ENCODE measurements at regions not wholly inside any gene's neighbourhood (a gene's known extent, or its start where the extent isn't known, plus 50 kb on each side); places are given as distances from the start of the nearest gene placed in this dataset.

DNA sequence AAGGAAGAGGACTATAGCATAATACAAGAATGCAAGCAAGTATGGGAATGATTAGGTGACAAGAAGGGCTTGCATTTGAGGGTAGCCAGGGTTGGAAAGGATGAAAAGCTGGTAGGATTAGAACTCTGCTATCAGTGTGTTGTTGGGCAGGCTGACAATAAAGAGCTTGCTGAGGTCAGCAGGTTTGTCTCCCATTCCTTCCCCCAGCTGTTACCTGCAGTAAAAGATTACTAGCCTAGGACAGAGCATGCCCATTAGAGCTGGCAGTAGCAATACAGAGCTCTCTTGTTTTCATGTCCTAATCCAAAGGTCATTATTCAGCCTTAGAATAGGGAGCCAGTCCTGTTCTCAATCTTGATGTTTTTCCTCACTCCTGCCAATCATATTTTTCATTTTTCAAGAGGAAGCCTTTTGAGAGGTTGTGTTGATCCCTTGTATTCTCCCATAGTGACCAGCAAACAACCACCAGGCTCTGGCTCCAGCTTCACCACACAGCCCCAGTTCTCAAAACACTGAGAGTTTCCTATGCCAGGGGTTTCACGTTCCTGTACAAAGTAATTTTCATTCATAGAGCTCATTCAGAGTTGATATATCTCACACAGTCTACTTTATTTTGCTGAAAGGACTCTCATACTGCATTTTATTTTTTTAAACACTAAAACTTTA lies 71.7 kb downstream of the OR2K2 start:
- no peak overlapping the region for H4K91ac ChIP-seq (ENCODE audit: low read length)
- no peak overlapping the region for H3K18ac ChIP-seq (ENCODE audit: low read depth in 1 of 2, low read length in 2 of 2)
- no peak overlapping the region for H2AFZ ChIP-seq (ENCODE audit: low read depth, low read length)
- no peak overlapping the region for H2BK15ac ChIP-seq (ENCODE audit: low read depth, poor library complexity, severe bottlenecking)
- no peak overlapping the region for H2AK5ac ChIP-seq (ENCODE audit: low read length, severe bottlenecking)
- DNase-seq = no peak
- H3K4me2 ChIP-seq (ENCODE audit: low read length, poor library complexity, severe bottlenecking) = no peak overlapping the region
- H2BK5ac ChIP-seq (ENCODE audit: low read depth, low read length, poor library complexity, severe bottlenecking) = no peak overlapping the region
- WGBS = 71% methylated on average over 1 of the region's 1 CpG
- no peak overlapping the region for H2BK120ac ChIP-seq (ENCODE audit: low read depth, low read length)
- no peak overlapping the region for H3K14ac ChIP-seq (ENCODE audit: low read length in 2 of 2)
- H3K79me1 ChIP-seq (replicated peaks; ENCODE audit: low read length, poor library complexity, severe bottlenecking) = no peaks in the 10 kb centered on the region
- no peak overlapping the region for H3K4me3 ChIP-seq (ENCODE audit: insufficient read depth in 1 of 2, low read depth in 1 of 2, low read length in 2 of 2)
- no peaks in the 10 kb centered on the region for H3K9me3 ChIP-seq (ENCODE audit: control insufficient read depth, low read length)
- H3K27ac ChIP-seq (ENCODE audit: low read length, poor library complexity, severe bottlenecking) = no peak overlapping the region
- no peak overlapping the region for H3K23ac ChIP-seq (ENCODE audit: low read length in 2 of 2)
- H3K4me1 ChIP-seq (ENCODE audit: control insufficient read depth, insufficient read depth, low read depth, low read length) = no peaks in the 10 kb centered on the region
- H3K4ac ChIP-seq (ENCODE audit: low read depth in 1 of 2, low read length in 2 of 2) = no peak overlapping the region
- no peak overlapping the region for H3K9ac ChIP-seq (ENCODE audit: low read length)
- no peaks in the 10 kb centered on the region for H3K27me3 ChIP-seq (ENCODE audit: control insufficient read depth in 1 of 2, insufficient read depth in 1 of 2, low read length in 2 of 2)
- no peaks in the 10 kb centered on the region for H3K36me3 ChIP-seq (ENCODE audit: control insufficient read depth in 1 of 2, insufficient read depth in 2 of 2, low read depth in 1 of 2, low read length in 2 of 2)
- H2BK12ac ChIP-seq (ENCODE audit: low read length in 2 of 2) = no peak overlapping the region
- H4K8ac ChIP-seq (ENCODE audit: low read length) = no peak overlapping the region

DNA sequence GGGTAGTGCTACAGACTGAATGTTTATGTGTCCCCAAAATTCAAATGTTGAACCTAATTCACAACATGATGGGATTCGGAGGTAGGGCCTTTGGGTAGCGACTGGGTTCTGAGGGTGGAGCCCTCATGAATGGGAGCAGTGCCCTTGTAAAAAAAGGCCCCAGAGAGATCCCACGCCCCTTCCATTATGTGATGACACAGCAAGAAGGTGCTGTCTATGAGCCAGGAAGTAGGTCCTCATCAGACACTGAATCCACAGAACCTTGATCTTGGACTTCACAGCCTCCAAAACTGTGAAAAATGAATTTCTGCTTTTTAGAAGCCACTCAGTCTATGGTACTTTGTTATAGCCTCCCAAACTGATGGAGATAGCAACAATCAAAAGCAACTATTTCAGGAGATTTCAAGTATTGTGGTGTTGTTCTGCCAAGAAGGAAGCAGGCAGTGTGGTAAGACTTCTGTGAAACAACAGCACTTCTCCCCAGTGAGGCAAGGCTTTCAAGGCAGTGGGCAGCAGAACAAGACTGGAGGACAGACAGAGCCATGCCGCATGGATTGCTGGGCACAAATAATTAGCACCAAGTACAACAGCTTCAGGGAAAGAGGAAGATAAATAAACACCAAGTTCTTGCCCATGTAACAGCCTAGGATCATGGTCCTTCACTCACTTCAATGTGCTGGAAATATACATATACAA lies 76.1 kb downstream of the OR2K2 start:
- DNase-seq = no peak
- H2BK12ac ChIP-seq (ENCODE audit: low read length in 2 of 2) = no peak overlapping the region
- H2AFZ ChIP-seq (ENCODE audit: low read depth, low read length) = no peak overlapping the region
- H2BK5ac ChIP-seq (ENCODE audit: low read depth, low read length, poor library complexity, severe bottlenecking) = no peak overlapping the region
- no peak overlapping the region for H3K4ac ChIP-seq (ENCODE audit: low read depth in 1 of 2, low read length in 2 of 2)
- no peak overlapping the region for H3K23ac ChIP-seq (ENCODE audit: low read length in 2 of 2)
- no peak overlapping the region for H2BK120ac ChIP-seq (ENCODE audit: low read depth, low read length)
- no peak overlapping the region for H4K8ac ChIP-seq (ENCODE audit: low read length)
- H3K4me3 ChIP-seq (ENCODE audit: insufficient read depth in 1 of 2, low read depth in 1 of 2, low read length in 2 of 2) = no peak overlapping the region
- peak overlapping the region; percentile 39 for H4K91ac ChIP-seq (ENCODE audit: low read length)
- H3K27me3 ChIP-seq (ENCODE audit: control insufficient read depth in 1 of 2, insufficient read depth in 1 of 2, low read length in 2 of 2) = no peaks in the 10 kb centered on the region
- WGBS = 94% methylated on average over 4 of the region's 4 CpGs
- no peak overlapping the region for H3K27ac ChIP-seq (ENCODE audit: low read length, poor library complexity, severe bottlenecking)
- no peak overlapping the region for H2AK5ac ChIP-seq (ENCODE audit: low read length, severe bottlenecking)
- no peaks in the 10 kb centered on the region for H3K9me3 ChIP-seq (ENCODE audit: control insufficient read depth, low read length)
- H3K18ac ChIP-seq (ENCODE audit: low read depth in 1 of 2, low read length in 2 of 2) = no peak overlapping the region
- no peak overlapping the region for H2BK15ac ChIP-seq (ENCODE audit: low read depth, poor library complexity, severe bottlenecking)
- no peaks in the 10 kb centered on the region for H3K4me1 ChIP-seq (ENCODE audit: control insufficient read depth, insufficient read depth, low read depth, low read length)
- H3K36me3 ChIP-seq (ENCODE audit: control insufficient read depth in 1 of 2, insufficient read depth in 2 of 2, low read depth in 1 of 2, low read length in 2 of 2) = no peaks in the 10 kb centered on the region
- no peak overlapping the region for H3K9ac ChIP-seq (ENCODE audit: low read length)
- peak overlapping the region in 1 of 2 experiments; percentile 7 for H3K14ac ChIP-seq (ENCODE audit: low read length in 2 of 2)
- no peaks in the 10 kb centered on the region for H3K79me1 ChIP-seq (replicated peaks; ENCODE audit: low read length, poor library complexity, severe bottlenecking)
- H3K4me2 ChIP-seq (ENCODE audit: low read length, poor library complexity, severe bottlenecking) = no peak overlapping the region

DNA sequence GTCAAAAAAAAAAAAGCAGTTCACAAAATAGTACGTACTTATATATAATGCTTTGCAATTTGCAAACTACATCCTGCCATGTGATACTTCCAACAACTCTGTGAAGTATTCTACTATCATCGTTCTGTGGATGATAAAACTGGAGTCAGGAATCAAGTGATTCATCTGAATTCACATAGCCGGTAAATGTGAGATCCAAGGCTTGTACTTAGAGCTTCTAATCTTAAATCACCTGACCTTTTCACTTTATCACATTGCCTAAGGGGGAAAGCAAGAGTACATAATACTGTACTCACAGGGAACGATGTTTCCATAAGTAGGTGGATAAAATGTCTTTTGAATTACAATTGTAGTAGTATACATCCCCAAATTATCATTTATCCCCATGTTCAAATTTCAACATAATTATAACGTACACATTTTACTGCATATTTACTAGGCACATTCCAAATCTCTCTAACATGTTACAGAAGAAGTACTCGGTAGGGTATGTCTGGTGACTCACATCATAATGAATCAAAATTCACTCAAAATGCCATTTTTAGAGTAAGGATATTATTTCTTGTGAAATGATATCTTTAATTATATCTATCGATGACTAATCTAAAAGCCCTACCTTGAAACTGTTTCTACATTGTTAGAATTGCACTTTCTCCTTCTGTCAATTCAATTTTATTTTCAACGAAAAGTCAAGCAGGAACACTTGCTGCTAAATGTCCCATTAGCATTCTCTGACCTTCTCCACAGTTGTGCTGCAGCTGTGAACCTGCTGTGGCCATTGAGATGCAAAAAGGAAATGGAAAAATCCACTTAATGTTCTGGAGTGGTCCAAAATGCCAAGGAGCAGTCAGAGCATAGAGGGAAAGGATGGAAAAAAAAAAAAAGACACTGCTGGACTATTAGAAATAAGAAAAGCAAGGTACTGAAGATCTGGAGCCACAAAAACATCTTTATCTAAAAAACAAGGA lies 78.9 kb downstream of the OR2K2 start:
- Histone ChIP-seq H3K23ac (ENCODE audit: low read length in 2 of 2) (no peak overlapping the region), H2AK5ac (ENCODE audit: low read length, severe bottlenecking) (no peak overlapping the region), H3K9ac (ENCODE audit: low read length) (no peak overlapping the region), H3K4me2 (ENCODE audit: low read length, poor library complexity, severe bottlenecking) (no peak overlapping the region), H2BK5ac (ENCODE audit: low read depth, low read length, poor library complexity, severe bottlenecking) (no peak overlapping the region), H2BK12ac (ENCODE audit: low read length in 2 of 2) (no peak overlapping the region), H3K18ac (ENCODE audit: low read depth in 1 of 2, low read length in 2 of 2) (no peak overlapping the region), H2BK15ac (ENCODE audit: low read depth, poor library complexity, severe bottlenecking) (no peak overlapping the region), H2BK120ac (ENCODE audit: low read depth, low read length) (no peak overlapping the region), H3K27ac (ENCODE audit: low read length, poor library complexity, severe bottlenecking) (no peak overlapping the region), H3K9me3 (ENCODE audit: control insufficient read depth, low read length) (no peaks in the 10 kb centered on the region), H3K14ac (ENCODE audit: low read length in 2 of 2) (no peak overlapping the region), H4K91ac (ENCODE audit: low read length) (no peak overlapping the region), H3K4me1 (ENCODE audit: control insufficient read depth, insufficient read depth, low read depth, low read length) (no peaks in the 10 kb centered on the region), H3K79me1 (replicated peaks; ENCODE audit: low read length, poor library complexity, severe bottlenecking) (no peaks in the 10 kb centered on the region), H2AFZ (ENCODE audit: low read depth, low read length) (no peak overlapping the region), H3K36me3 (ENCODE audit: control insufficient read depth in 1 of 2, insufficient read depth in 2 of 2, low read depth in 1 of 2, low read length in 2 of 2) (no peaks in the 10 kb centered on the region), H3K4ac (ENCODE audit: low read depth in 1 of 2, low read length in 2 of 2) (no peak overlapping the region), H3K27me3 (ENCODE audit: control insufficient read depth in 1 of 2, insufficient read depth in 1 of 2, low read length in 2 of 2) (no peaks in the 10 kb centered on the region), H3K4me3 (ENCODE audit: insufficient read depth in 1 of 2, low read depth in 1 of 2, low read length in 2 of 2) (no peak overlapping the region), H4K8ac (ENCODE audit: low read length) (no peak overlapping the region)
- DNase-seq = no peak
- WGBS = 85% methylated on average over 6 of the region's 8 CpGs

DNA sequence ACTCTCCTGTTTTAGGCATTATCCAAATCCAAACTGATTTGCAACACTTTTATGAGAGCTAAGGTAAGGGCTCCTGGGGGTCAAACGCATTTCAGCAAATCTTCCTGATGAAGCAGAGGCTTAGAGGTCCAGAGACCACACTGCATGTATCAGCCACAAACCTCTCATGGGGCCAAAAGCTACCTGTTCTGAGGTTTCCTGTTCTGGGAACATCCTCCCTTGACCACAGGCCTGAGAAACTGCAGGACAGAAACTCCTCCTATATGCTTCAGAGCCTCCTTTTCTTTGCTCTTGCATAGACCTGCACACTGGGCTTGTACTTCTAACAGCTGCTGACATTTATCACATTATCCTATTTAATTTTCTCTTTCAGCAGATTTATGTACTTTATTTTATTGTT lies 92.6 kb downstream of the OR2K2 start:
- no peaks in the 10 kb centered on the region for H3K4me1 ChIP-seq (ENCODE audit: control insufficient read depth, insufficient read depth, low read depth, low read length)
- 100% methylated on average over 1 of the region's 1 CpG for WGBS
- no peak overlapping the region for H2BK12ac ChIP-seq (ENCODE audit: low read length in 2 of 2)

More for the DNA sequence above, 92.6 kb downstream of the OR2K2 start:
- H2AK5ac ChIP-seq (ENCODE audit: low read length, severe bottlenecking) = no peak overlapping the region
- H2BK5ac ChIP-seq (ENCODE audit: low read depth, low read length, poor library complexity, severe bottlenecking) = no peak overlapping the region
- H3K9ac ChIP-seq (ENCODE audit: low read length) = no peak overlapping the region
- H3K4me3 ChIP-seq (ENCODE audit: insufficient read depth in 1 of 2, low read depth in 1 of 2, low read length in 2 of 2) = no peak overlapping the region
- no peaks in the 10 kb centered on the region for H3K79me1 ChIP-seq (replicated peaks; ENCODE audit: low read length, poor library complexity, severe bottlenecking)
- H4K8ac ChIP-seq (ENCODE audit: low read length) = no peak overlapping the region
- no peak overlapping the region for H3K4ac ChIP-seq (ENCODE audit: low read depth in 1 of 2, low read length in 2 of 2)
- H3K23ac ChIP-seq (ENCODE audit: low read length in 2 of 2) = no peak overlapping the region
- no peak overlapping the region for H3K18ac ChIP-seq (ENCODE audit: low read depth in 1 of 2, low read length in 2 of 2)
- no peak overlapping the region for H3K4me2 ChIP-seq (ENCODE audit: low read length, poor library complexity, severe bottlenecking)
- DNase-seq = no peak
- H2BK120ac ChIP-seq (ENCODE audit: low read depth, low read length) = no peak overlapping the region
- H3K27me3 ChIP-seq (ENCODE audit: control insufficient read depth in 1 of 2, insufficient read depth in 1 of 2, low read length in 2 of 2) = no peaks in the 10 kb centered on the region
- H3K36me3 ChIP-seq (ENCODE audit: control insufficient read depth in 1 of 2, insufficient read depth in 2 of 2, low read depth in 1 of 2, low read length in 2 of 2) = no peaks in the 10 kb centered on the region
- no peaks in the 10 kb centered on the region for H3K9me3 ChIP-seq (ENCODE audit: control insufficient read depth, low read length)
- H3K27ac ChIP-seq (ENCODE audit: low read length, poor library complexity, severe bottlenecking) = no peak overlapping the region
- no peak overlapping the region for H3K14ac ChIP-seq (ENCODE audit: low read length in 2 of 2)
- no peak overlapping the region for H4K91ac ChIP-seq (ENCODE audit: low read length)
- no peak overlapping the region for H2AFZ ChIP-seq (ENCODE audit: low read depth, low read length)
- no peak overlapping the region for H2BK15ac ChIP-seq (ENCODE audit: low read depth, poor library complexity, severe bottlenecking)
